Esophagus squamous epithelium (tissue), 5 donors: ENCODE measurements at regions not wholly inside any gene's neighbourhood (a gene's known extent, or its start where the extent isn't known, plus 50 kb on each side); places are given as distances from the start of the nearest gene placed in this dataset.

ENCODE experiments used
- DNase-seq: peaks from one replicate; lab custom pipeline; 2025; lab: John Stamatoyannopoulos, UW
- H3K27ac ChIP-seq, 4 donors: fragments of 200-600 bp; sonication (generic); one replicate each; pipeline ENCODE4 v1.5.1; 2016 to 2019; ENCODE audit warnings: mild to moderate bottlenecking in 1 of 4
- H3K27me3 ChIP-seq, 4 donors: fragments of 200-600 bp; sonication (generic); 1 replicate in 3 of 4; 2 replicates in 1 of 4; pipeline versions ENCODE4 v1.5.1 to v1.6.0; 2017 to 2021; ENCODE audit warnings: antibody characterized with exemption in 1 of 4
- H3K36me3 ChIP-seq, 3 donors: fragments of 200-600 bp; sonication (generic); one replicate each; pipeline ENCODE4 v1.5.1; 2016 to 2019
- H3K4me1 ChIP-seq, 3 donors: fragments of 200-600 bp; sonication (generic); one replicate each; pipeline ENCODE4 v1.5.1; 2017 to 2019
- H3K4me3 ChIP-seq, 4 donors: fragments of 200-600 bp; sonication (generic); 1 replicate in 3 of 4; 2 replicates in 1 of 4; pipeline ENCODE4 v1.5.1; 2016 to 2019; ENCODE audit warnings: mild to moderate bottlenecking in 2 of 4, moderate library complexity in 1 of 4
- H3K9me3 ChIP-seq, 3 donors: fragments of 200-600 bp; sonication (generic); one replicate each; pipeline ENCODE4 v1.5.1; 2016 to 2019
- POLR2A ChIP-seq, 4 donors: fragments of 450-650 bp; IDR thresholded peaks; one replicate each; pipeline ENCODE4 v1.6.1; 2017; ENCODE audit warnings: antibody characterized with exemption in 4 of 4, mild to moderate bottlenecking in 4 of 4, moderate library complexity in 3 of 4
- WGBS, 2 donors: methylation state at CpG; one replicate each; pipeline ENCODE4 v1.1.5; 2018; 5-methylcytosine and 5-hydroxymethylcytosine counted together
- intact Hi-C: fragments of 100-400 bp; cut with DNase I; formaldehyde crosslinking; loops from one replicate; pipeline ENCODE4 v1.15.0; 2022
- TF ChIP-seq, protein P1 (sequence below), 6 experiments: fragments of 450-650 bp in 4 of 6; fragments of 200-600 bp in 2 of 6; sonication (generic) in 2 of 6; IDR thresholded peaks; one replicate each; pipeline ENCODE4 v1.5.1; 2016 to 2019; ENCODE audit warnings: antibody characterized with exemption in 6 of 6, mild to moderate bottlenecking in 4 of 6, moderate library complexity in 4 of 6
- donor health status: DM: yes; HTN: yes; CAD: no.

DNA sequence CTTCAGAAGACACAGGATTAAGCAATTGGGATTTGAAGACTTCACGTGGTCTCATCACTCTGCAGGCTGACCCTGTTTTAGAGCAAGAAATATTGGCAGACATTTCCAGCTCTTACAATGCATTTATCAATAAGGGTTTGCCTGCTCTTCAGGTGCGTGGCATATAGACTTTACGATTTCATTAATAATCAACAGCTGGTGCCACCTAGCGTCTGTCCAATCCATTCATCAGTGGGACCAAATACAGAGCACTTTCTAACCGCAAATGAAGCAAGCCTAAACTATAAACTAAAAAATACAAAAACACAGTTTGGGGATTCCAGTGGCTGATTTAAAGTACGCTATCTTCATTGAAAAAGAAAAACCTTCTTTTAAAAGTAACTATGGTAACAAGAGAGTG is 125.4 kb upstream of the DMD start:
- no peak for TF ChIP-seq POLR2A (IDR thresholded peaks at IDR 0.05)
- TF ChIP-seq, protein P1, sequence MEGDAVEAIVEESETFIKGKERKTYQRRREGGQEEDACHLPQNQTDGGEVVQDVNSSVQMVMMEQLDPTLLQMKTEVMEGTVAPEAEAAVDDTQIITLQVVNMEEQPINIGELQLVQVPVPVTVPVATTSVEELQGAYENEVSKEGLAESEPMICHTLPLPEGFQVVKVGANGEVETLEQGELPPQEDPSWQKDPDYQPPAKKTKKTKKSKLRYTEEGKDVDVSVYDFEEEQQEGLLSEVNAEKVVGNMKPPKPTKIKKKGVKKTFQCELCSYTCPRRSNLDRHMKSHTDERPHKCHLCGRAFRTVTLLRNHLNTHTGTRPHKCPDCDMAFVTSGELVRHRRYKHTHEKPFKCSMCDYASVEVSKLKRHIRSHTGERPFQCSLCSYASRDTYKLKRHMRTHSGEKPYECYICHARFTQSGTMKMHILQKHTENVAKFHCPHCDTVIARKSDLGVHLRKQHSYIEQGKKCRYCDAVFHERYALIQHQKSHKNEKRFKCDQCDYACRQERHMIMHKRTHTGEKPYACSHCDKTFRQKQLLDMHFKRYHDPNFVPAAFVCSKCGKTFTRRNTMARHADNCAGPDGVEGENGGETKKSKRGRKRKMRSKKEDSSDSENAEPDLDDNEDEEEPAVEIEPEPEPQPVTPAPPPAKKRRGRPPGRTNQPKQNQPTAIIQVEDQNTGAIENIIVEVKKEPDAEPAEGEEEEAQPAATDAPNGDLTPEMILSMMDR (IDR thresholded peaks at IDR 0.05): peak in 4 of 6 experiments; percentile 26 to 42 (median 37)
- Histone ChIP-seq H3K9me3 (no peaks in the 10 kb centered on the region), H3K4me1 (no peaks in the 10 kb centered on the region), H3K36me3 (no peaks in the 10 kb centered on the region), H3K27ac (no peak overlapping the region), H3K4me3 (no peak overlapping the region), H3K27me3 (no peaks in the 10 kb centered on the region)
- intact Hi-C loops: loop anchor here (10.0 kb wide), 1 partner anchor 802 kb away; no protein-coding TSS in a partner anchor
- DNase-seq: no peak
- 10 to 17% methylated on average over 6 of the region's 6 CpGs for WGBS, 2 donors

DNA sequence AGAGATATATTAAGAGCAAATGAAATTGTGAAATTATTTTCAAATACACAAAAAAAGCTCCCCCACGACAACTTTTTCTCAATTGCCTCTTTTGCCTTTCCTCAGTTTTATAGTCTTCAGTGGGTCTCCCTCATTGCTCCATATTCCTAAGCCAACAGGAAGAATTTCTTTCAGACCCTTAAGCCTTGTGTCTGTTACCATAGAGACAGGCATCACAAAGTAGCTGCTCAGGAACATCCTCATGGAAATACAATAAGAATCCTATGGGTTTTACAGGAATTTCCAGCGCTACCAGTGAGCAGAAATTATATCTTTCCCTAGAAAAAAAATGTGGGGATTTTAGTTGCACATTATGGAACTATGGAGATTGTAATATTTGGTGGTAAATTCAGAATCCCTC is 121.9 kb upstream of the DMD start:
- Histone ChIP-seq H3K4me3 (no peak overlapping the region), H3K4me1 (no peaks in the 10 kb centered on the region), H3K9me3 (no peaks in the 10 kb centered on the region), H3K27ac (no peak overlapping the region), H3K27me3 (no peaks in the 10 kb centered on the region), H3K36me3 (no peaks in the 10 kb centered on the region)
- 45 to 47% methylated on average over 2 of the region's 2 CpGs for WGBS, 2 donors
- TF ChIP-seq POLR2A (IDR thresholded peaks at IDR 0.05): no peak
- TF ChIP-seq, protein P1 (IDR thresholded peaks at IDR 0.05): no peak
- DNase-seq: no peak
- intact Hi-C loops: loop anchor here (10.0 kb wide), 1 partner anchor 798 kb away; no protein-coding TSS in a partner anchor

DNA sequence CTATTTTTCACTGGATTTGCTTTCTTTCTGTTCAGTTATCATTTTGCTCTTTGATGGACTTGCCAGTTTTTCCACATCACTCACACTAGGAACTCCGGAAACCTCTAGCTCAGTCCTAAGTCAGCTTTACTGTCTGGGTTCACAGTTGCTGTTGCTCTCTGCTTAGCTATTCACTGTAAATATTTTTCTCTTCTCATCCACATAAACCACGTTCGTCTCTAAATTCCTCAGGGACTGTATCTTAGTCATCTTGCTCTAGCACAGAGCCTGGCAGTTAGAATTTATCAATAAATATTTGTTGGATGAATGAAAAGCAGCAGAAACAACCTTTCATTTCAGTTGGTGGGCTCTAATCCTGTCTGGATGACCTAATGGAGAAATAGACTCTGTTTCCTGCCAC is 119.4 kb upstream of the DMD start:
- no peaks in the 10 kb centered on the region for H3K27me3 ChIP-seq
- H3K4me1 ChIP-seq: no peaks in the 10 kb centered on the region
- WGBS, 2 donors: 35 to 50% methylated on average over 3 of the region's 3 CpGs
- DNase-seq: no peak
- intact Hi-C loops: loop anchor here (10.0 kb wide), 1 partner anchor 796 kb away; no protein-coding TSS in a partner anchor
- H3K36me3 ChIP-seq: no peaks in the 10 kb centered on the region
- no peak overlapping the region for H3K27ac ChIP-seq
- no peak overlapping the region for H3K4me3 ChIP-seq
- TF ChIP-seq, protein P1 (IDR thresholded peaks at IDR 0.05): no peak
- TF ChIP-seq POLR2A (IDR thresholded peaks at IDR 0.05): no peak
- no peaks in the 10 kb centered on the region for H3K9me3 ChIP-seq

DNA sequence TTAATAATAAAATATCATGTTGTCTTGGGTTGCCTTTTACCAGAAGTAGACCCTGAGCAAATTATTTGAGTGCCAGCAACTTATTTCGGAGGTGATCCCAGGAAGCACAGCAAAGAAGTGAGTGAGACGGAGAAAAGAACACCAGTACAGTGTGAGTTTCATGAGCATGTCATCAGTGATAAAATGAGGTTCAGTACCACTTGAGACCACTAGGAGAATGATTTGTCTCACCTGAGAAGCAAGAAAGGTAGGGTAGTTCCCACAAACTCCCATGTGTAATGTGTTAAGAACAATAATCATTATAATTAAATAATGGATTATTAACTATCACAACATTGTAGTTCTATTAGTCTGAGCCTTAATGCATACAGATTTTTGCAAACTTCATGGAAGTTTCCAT is 112.8 kb upstream of the DMD start:
- TF ChIP-seq, protein P1 (IDR thresholded peaks at IDR 0.05): no peak
- no peak for TF ChIP-seq POLR2A (IDR thresholded peaks at IDR 0.05)
- no peak for DNase-seq
- WGBS, 2 donors: 65 to 100% methylated on average over 2 of the region's 2 CpGs
- no peak overlapping the region for H3K27ac ChIP-seq
- no peaks in the 10 kb centered on the region for H3K27me3 ChIP-seq
- intact Hi-C loops: no loop called here
- H3K36me3 ChIP-seq: no peaks in the 10 kb centered on the region
- no peak overlapping the region for H3K4me3 ChIP-seq
- no peaks in the 10 kb centered on the region for H3K9me3 ChIP-seq
- H3K4me1 ChIP-seq: no peaks in the 10 kb centered on the region

DNA sequence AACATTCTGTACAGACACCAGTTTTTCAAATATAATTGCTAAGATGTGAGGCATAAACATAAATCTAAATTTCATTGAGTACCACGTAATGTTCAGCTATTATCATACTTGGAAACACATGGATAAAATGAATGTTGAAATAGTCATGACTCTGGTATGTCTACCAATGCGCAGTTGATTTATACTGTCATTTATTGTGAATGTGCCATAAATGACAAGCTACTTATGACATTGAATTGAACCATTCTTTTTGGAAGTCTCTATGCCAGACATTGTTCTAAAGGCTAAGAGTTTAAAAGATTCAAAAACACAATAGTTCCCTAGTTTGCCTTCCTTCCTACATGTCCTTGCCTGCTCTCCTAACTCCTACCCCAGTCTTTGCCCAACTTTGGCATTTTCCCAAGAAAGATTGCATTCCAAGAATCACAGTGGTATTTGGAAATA is 96.6 kb upstream of the DMD start:
- Histone ChIP-seq H3K27ac (no peak overlapping the region), H3K27me3 (no peaks in the 10 kb centered on the region), H3K36me3 (no peaks in the 10 kb centered on the region), H3K4me1 (no peaks in the 10 kb centered on the region), H3K4me3 (no peak overlapping the region), H3K9me3 (no peaks in the 10 kb centered on the region)
- no peak for DNase-seq
- 40 to 50% methylated on average over 2 of the region's 2 CpGs for WGBS, 2 donors
- intact Hi-C loops: no loop called here
- TF ChIP-seq, protein P1 (IDR thresholded peaks at IDR 0.05): no peak
- TF ChIP-seq POLR2A (IDR thresholded peaks at IDR 0.05): no peak
